GM13977 (cell line): ENCODE measurements at regions not wholly inside any gene's neighbourhood (a gene's known extent, or its start where the extent isn't known, plus 50 kb on each side); places are given as distances from the start of the nearest gene placed in this dataset.

Source experiments
- DNase-seq: peaks from one replicate; pipeline ENCODE4 v3.0.0; 2012; ENCODE audit warnings: low spot score
- CTCF ChIP-seq: IDR thresholded peaks from 2 replicates; pipeline ENCODE4 v1.5.1; 2012; ENCODE audit warnings: mild to moderate bottlenecking, control low read depth; ENCODE audit not compliant: insufficient read depth; ENCODE audit errors: extremely low read depth, missing control alignments
- in situ Hi-C: fragments of 300-500 bp; cut with MboI; formaldehyde crosslinking; loops from one replicate; pipeline ENCODE4 v1.12.0; 2022; ENCODE audit warnings: low sequenced_read_pairs, low pct_unique_long_range_greater_than_20kb, mixed read lengths, inconsistent platforms; ENCODE audit not compliant: unreplicated experiment

- DNase-seq = no peak
- in situ Hi-C loops = no loop called here
- TF ChIP-seq CTCF = no peak
Observed at GRCh38 chrX:121120690-121121605, 73.5 kb downstream of the GLUD2 start.

DNA sequence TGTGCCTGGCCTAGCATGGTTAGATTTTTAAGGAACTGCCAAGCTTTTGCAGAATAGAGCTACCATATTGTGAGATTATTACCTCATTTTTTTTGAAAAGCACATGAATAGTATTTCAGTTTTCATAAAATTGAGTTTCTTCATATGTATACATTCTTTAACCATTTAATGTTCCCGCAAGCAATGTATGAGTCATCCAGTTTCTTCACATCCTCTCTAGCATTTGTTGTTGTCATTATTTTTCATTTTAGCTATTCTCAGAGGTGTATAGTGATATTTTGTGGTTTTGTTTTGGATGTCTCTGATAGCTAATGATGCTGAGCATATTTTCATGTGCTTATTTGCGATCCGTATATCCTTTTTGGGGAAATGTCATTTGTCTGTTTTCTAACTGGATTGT lies 74.9 kb downstream of the GLUD2 start:
- in situ Hi-C loops = no loop called here
- DNase-seq = no peak
- TF ChIP-seq CTCF = no peak

- no peak for TF ChIP-seq CTCF
- no peak for DNase-seq
- in situ Hi-C loops = no loop called here
Observed at GRCh38 chrX:121128925-121129877, 81.8 kb downstream of the GLUD2 start.

GRCh38 chrX:121132675-121133074 lies 85.3 kb downstream of the GLUD2 start:
- in situ Hi-C loops = no loop called here
- no peak for TF ChIP-seq CTCF
- DNase-seq = no peak

- DNase-seq = no peak
- TF ChIP-seq CTCF = no peak
- in situ Hi-C loops = no loop called here
Observed at GRCh38 chrX:121135488-121136207, 88.2 kb downstream of the GLUD2 start.

DNA sequence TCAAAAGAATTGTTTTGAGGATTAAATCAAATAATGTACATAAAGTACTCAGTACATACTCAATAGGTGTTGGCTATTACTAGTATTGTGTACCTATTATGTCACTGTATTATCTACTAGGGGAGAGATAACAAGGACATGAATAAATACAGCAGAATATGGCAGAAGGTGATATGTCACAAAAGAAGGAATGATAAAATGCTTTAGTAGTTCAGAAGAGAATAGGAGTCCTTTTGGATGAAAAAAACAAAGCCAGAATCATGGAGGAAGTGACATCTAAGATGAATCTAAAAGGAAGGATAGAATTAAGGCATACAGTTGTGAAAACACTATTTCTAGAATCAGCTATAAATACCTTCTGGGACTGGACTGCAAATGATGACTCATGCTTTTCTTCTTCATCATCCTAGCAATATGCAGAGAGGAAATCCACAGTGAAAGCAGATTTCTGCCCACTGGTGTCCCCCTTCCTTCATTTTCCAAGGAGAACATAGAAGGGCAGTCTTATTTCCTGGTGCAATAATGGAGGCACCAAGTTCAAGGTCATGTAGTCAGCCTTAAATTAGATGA lies 98.7 kb downstream of the GLUD2 start:
- in situ Hi-C loops = no loop called here
- no peak for TF ChIP-seq CTCF

More for the DNA sequence above, 98.7 kb downstream of the GLUD2 start:
- DNase-seq = no peak
